Kidney epithelial cell (primary cell): ENCODE measurements at regions not wholly inside any gene's neighbourhood (a gene's known extent, or its start where the extent isn't known, plus 50 kb on each side); places are given as distances from the start of the nearest gene placed in this dataset.
"Not testable (repeated sequence)": the region's sequence is repeated elsewhere in the genome, so short reads cannot be mapped to it uniquely, and the experiment has no call there.

Source experiments
- DNase-seq: peaks from one replicate; pipeline ENCODE4 v3.0.0-alpha.2; 2010; ENCODE audit warnings: low read depth
- H3K27me3 ChIP-seq: 2 replicates; pipeline ENCODE4 v1.6.0; 2011; ENCODE audit warnings: low read length; ENCODE audit not compliant: control insufficient read depth, insufficient read depth
- H3K36me3 ChIP-seq: 2 replicates; pipeline ENCODE4 v1.5.1; 2011; ENCODE audit warnings: low read length; ENCODE audit not compliant: control insufficient read depth, insufficient read depth
- H3K4me3 ChIP-seq: 2 replicates; pipeline ENCODE4 v1.5.1; 2011; ENCODE audit warnings: low read depth, mild to moderate bottlenecking, control low read depth, low read length
- CTCF ChIP-seq: IDR thresholded peaks from 2 replicates; pipeline ENCODE4 v1.5.1; 2011; ENCODE audit warnings: mild to moderate bottlenecking, moderate library complexity, low read length, control low read depth, inconsistent platforms; ENCODE audit not compliant: insufficient read depth, poor library complexity, severe bottlenecking

GRCh38 chr14:99995700-99996356 lies 69.4 kb upstream of the EVL start:
- peak; percentile 61 for TF ChIP-seq CTCF
- Histone ChIP-seq H3K36me3 (no peaks in the 10 kb centered on the region), H3K27me3 (no peaks in the 10 kb centered on the region), H3K4me3 (no peak overlapping the region)
- no peak for DNase-seq

GRCh38 chr14:99996951-99997571 lies 68.2 kb upstream of the EVL start:
- Histone ChIP-seq H3K4me3 (no peak overlapping the region), H3K36me3 (no peaks in the 10 kb centered on the region), H3K27me3 (no peaks in the 10 kb centered on the region)
- no peak for DNase-seq
- TF ChIP-seq CTCF: no peak

GRCh38 chr14:100000398-100000797 lies 64.8 kb upstream of the EVL start:
- not testable (repeated sequence) for H3K4me3 ChIP-seq, H3K27me3 ChIP-seq, H3K36me3 ChIP-seq, DNase-seq

- H3K27me3 ChIP-seq: no peaks in the 10 kb centered on the region
- no peak for TF ChIP-seq CTCF
- no peak for DNase-seq
- H3K36me3 ChIP-seq: no peaks in the 10 kb centered on the region
- no peak overlapping the region for H3K4me3 ChIP-seq
These were observed 60.8 kb upstream of the EVL start for GRCh38 chr14:100004392-100004791.

GRCh38 chr14:100007254-100007653 lies 58.0 kb upstream of the EVL start:
- H3K4me3 ChIP-seq: no peak overlapping the region
- no peak for TF ChIP-seq CTCF
- H3K36me3 ChIP-seq: no peaks in the 10 kb centered on the region
- DNase-seq: no peak
- H3K27me3 ChIP-seq: no peaks in the 10 kb centered on the region

- H3K4me3 ChIP-seq, H3K27me3 ChIP-seq, H3K36me3 ChIP-seq, DNase-seq: not testable (repeated sequence)
These were observed 55.4 kb upstream of the EVL start for GRCh38 chr14:100009802-100010201.

- Histone ChIP-seq H3K4me3 (no peak overlapping the region), H3K36me3 (no peaks in the 10 kb centered on the region), H3K27me3 (no peaks in the 10 kb centered on the region)
- no peak for TF ChIP-seq CTCF
- DNase-seq: no peak
These were observed 54.5 kb upstream of the EVL start for GRCh38 chr14:100010679-100011078.
